HG03196 (cell line): ENCODE measurements at regions not wholly inside any gene's neighbourhood (a gene's known extent, or its start where the extent isn't known, plus 50 kb on each side); places are given as distances from the start of the nearest gene placed in this dataset.

Source experiments
- ATAC-seq: cut with Tn5 transposase; IDR thresholded peaks from one replicate; pipeline ENCODE4 v1.9.1; 2021; ENCODE audit not compliant: unreplicated experiment

- no peak for ATAC-seq
Measured at GRCh38 chr4:165716472-165716871, 156.6 kb upstream of the TLL1 start.

GRCh38 chr4:165718660-165719059, 154.4 kb upstream of the TLL1 start:
- ATAC-seq: no peak

GRCh38 chr4:165720411-165721082, 152.5 kb upstream of the TLL1 start:
- ATAC-seq: no peak

GRCh38 chr4:165721815-165722214, 151.2 kb upstream of the TLL1 start:
- ATAC-seq: no peak

- ATAC-seq: no peak
Measured at GRCh38 chr4:165723051-165723795, 149.8 kb upstream of the TLL1 start.

- no peak for ATAC-seq
Measured at GRCh38 chr4:165724786-165725185, 148.3 kb upstream of the TLL1 start.

- no peak for ATAC-seq
Measured at GRCh38 chr4:165725352-165725751, 147.7 kb upstream of the TLL1 start.

GRCh38 chr4:165726831-165727230, 146.2 kb upstream of the TLL1 start:
- no peak for ATAC-seq

GRCh38 chr4:165737309-165737972, 135.6 kb upstream of the TLL1 start:
- ATAC-seq: no peak

GRCh38 chr4:165738571-165738970, 134.5 kb upstream of the TLL1 start:
- ATAC-seq: peak; percentile 75

- ATAC-seq: no peak
Measured at GRCh38 chr4:165740911-165741310, 132.1 kb upstream of the TLL1 start.

GRCh38 chr4:165743422-165743821, 129.6 kb upstream of the TLL1 start:
- ATAC-seq: no peak

- no peak for ATAC-seq
Measured at GRCh38 chr4:165744370-165744769, 128.7 kb upstream of the TLL1 start.

- no peak for ATAC-seq
Measured at GRCh38 chr4:165748321-165748720, 124.7 kb upstream of the TLL1 start.

GRCh38 chr4:165751882-165752281, 121.2 kb upstream of the TLL1 start:
- ATAC-seq: no peak

- ATAC-seq: no peak
Measured at GRCh38 chr4:165754664-165755063, 118.4 kb upstream of the TLL1 start.

- no peak for ATAC-seq
Measured at GRCh38 chr4:165756836-165757235, 116.2 kb upstream of the TLL1 start.

GRCh38 chr4:165757451-165757850, 115.6 kb upstream of the TLL1 start:
- ATAC-seq: no peak

- ATAC-seq: no peak
Measured at GRCh38 chr4:165758086-165758485, 115.0 kb upstream of the TLL1 start.

- ATAC-seq: no peak
Measured at GRCh38 chr4:165760182-165760581, 112.9 kb upstream of the TLL1 start.

GRCh38 chr4:165761963-165762362, 111.1 kb upstream of the TLL1 start:
- no peak for ATAC-seq

- no peak for ATAC-seq
Measured at GRCh38 chr4:165763640-165764039, 109.4 kb upstream of the TLL1 start.
